Lower leg skin (tissue), 4 donors: ENCODE measurements at regions not wholly inside any gene's neighbourhood (a gene's known extent, or its start where the extent isn't known, plus 50 kb on each side); places are given as distances from the start of the nearest gene placed in this dataset.

Source experiments
- DNase-seq, 2 donors: peaks; one replicate each; pipeline ENCODE4 v3.0.0-alpha.2; 2019; ENCODE audit warnings: low spot score in 2 of 2
- H3K4me3 ChIP-seq: fragments of 200-600 bp; sonication (generic); 2 replicates; pipeline ENCODE4 v1.5.1; 2017; ENCODE audit warnings: mild to moderate bottlenecking, low read depth; ENCODE audit not compliant: poor library complexity, severe bottlenecking
- CTCF ChIP-seq, 3 donors: fragments of 450-650 bp; IDR thresholded peaks; one replicate each; pipeline ENCODE4 v1.5.1; 2016; ENCODE audit warnings: antibody characterized with exemption in 3 of 3, mild to moderate bottlenecking in 3 of 3, moderate library complexity in 2 of 3
- POLR2A ChIP-seq, 2 donors: fragments of 450-650 bp; IDR thresholded peaks; one replicate each; pipeline ENCODE4 v1.6.1; 2016 to 2017; ENCODE audit warnings: antibody characterized with exemption in 2 of 2, mild to moderate bottlenecking in 1 of 2, moderate library complexity in 1 of 2
- WGBS, 2 donors: methylation state at CpG; one replicate each; pipeline ENCODE4 v1.1.5; 2018; 5-methylcytosine and 5-hydroxymethylcytosine counted together
- intact Hi-C: fragments of 100-400 bp; cut with DNase I; formaldehyde crosslinking; loops from one replicate; pipeline ENCODE4 v1.15.0; 2023; ENCODE audit warnings: low total_unique reads

GRCh38 chr4:104210420-104210819, 284.3 kb downstream of the CXXC4 start:
- no peak overlapping the region for H3K4me3 ChIP-seq
- TF ChIP-seq CTCF (IDR thresholded peaks at IDR 0.05) (no peak), POLR2A (IDR thresholded peaks at IDR 0.05) (no peak)
- DNase-seq: no peak
- intact Hi-C loops: no loop called here
- 59 to 62% methylated on average over 4 of the region's 4 CpGs for WGBS, 2 donors

- TF ChIP-seq POLR2A (IDR thresholded peaks at IDR 0.05) (no peak), CTCF (IDR thresholded peaks at IDR 0.05) (no peak)
- 52 to 74% methylated on average over 1 of the region's 1 CpG for WGBS, 2 donors
- intact Hi-C loops: no loop called here
- no peak overlapping the region for H3K4me3 ChIP-seq
- no peak for DNase-seq
These were observed 287.9 kb downstream of the CXXC4 start for GRCh38 chr4:104206784-104207183.

GRCh38 chr4:104205116-104205515, 289.6 kb downstream of the CXXC4 start:
- DNase-seq: no peak
- no peak overlapping the region for H3K4me3 ChIP-seq
- intact Hi-C loops: no loop called here
- no peak for TF ChIP-seq CTCF (IDR thresholded peaks at IDR 0.05)
- TF ChIP-seq POLR2A (IDR thresholded peaks at IDR 0.05): no peak

- WGBS, 2 donors: 9 to 11% methylated on average over 1 of the region's 1 CpG
- TF ChIP-seq CTCF (IDR thresholded peaks at IDR 0.05) (no peak), POLR2A (IDR thresholded peaks at IDR 0.05) (no peak)
- intact Hi-C loops: no loop called here
- no peak for DNase-seq
- no peak overlapping the region for H3K4me3 ChIP-seq
These were observed 306.4 kb downstream of the CXXC4 start for GRCh38 chr4:104188301-104188700.

GRCh38 chr4:104169437-104169836, 325.3 kb downstream of the CXXC4 start:
- H3K4me3 ChIP-seq: no peak overlapping the region
- DNase-seq: no peak
- no peak for TF ChIP-seq POLR2A (IDR thresholded peaks at IDR 0.05)
- TF ChIP-seq CTCF (IDR thresholded peaks at IDR 0.05): no peak
- 60 to 66% methylated on average over 1 of the region's 1 CpG for WGBS, 2 donors
- intact Hi-C loops: no loop called here

- H3K4me3 ChIP-seq: no peak overlapping the region
- intact Hi-C loops: no loop called here
- TF ChIP-seq CTCF (IDR thresholded peaks at IDR 0.05) (no peak), POLR2A (IDR thresholded peaks at IDR 0.05) (no peak)
- 72 to 79% methylated on average over 1 of the region's 1 CpG for whole genome bisulfite sequencing, 2 donors
- DNase-seq: no peak
These were observed 327.9 kb downstream of the CXXC4 start for GRCh38 chr4:104166749-104167148.
